HG03558 (cell line): ENCODE measurements at regions not wholly inside any gene's neighbourhood (a gene's known extent, or its start where the extent isn't known, plus 50 kb on each side); places are given as distances from the start of the nearest gene placed in this dataset.

Experiments
- ATAC-seq: cut with Tn5 transposase; IDR thresholded peaks from one replicate; pipeline ENCODE4 v1.9.1; 2021; ENCODE audit warnings: moderate number of reproducible peaks; ENCODE audit not compliant: unreplicated experiment; ENCODE audit errors: extremely low read depth

DNA sequence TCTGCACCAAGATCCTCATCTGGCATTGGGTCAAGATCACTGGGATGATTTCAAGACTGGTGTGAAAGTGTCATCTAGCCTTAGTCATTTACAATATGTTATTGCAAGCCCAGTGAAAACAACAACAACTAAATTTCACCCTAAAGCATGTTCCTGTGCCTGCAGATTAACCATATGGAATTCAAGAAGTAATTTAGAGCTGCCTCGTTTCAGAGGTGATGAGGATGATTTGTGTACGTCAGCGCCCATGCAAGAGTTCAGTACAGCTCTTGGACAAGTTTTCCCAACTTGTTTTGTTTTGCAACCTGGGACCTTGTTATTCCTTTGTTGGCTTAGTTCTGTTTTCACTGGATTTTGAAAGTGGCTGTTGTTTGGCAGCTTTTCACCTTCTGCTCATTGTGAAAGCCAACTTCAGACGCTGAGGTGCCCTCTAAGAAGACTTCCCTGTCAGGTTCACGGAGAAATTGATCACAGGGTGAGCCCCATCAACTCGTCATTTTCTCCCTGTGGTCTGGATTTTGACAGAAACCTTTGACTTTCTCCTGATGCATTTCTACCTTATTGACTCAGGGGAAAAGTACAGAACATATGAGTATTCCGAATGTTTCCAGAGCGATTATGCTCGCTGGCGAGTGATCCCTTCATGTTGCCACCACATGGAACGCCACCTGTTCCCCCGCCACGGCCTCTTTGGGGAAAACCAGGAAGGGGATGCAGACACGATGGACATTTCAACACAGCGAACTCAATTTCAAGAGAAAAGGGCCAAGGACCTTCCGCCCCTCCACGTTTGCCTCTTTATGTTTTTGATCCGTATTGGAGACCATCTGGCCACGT, 85.6 kb downstream of the FOXL1 start:
- ATAC-seq: no peak

DNA sequence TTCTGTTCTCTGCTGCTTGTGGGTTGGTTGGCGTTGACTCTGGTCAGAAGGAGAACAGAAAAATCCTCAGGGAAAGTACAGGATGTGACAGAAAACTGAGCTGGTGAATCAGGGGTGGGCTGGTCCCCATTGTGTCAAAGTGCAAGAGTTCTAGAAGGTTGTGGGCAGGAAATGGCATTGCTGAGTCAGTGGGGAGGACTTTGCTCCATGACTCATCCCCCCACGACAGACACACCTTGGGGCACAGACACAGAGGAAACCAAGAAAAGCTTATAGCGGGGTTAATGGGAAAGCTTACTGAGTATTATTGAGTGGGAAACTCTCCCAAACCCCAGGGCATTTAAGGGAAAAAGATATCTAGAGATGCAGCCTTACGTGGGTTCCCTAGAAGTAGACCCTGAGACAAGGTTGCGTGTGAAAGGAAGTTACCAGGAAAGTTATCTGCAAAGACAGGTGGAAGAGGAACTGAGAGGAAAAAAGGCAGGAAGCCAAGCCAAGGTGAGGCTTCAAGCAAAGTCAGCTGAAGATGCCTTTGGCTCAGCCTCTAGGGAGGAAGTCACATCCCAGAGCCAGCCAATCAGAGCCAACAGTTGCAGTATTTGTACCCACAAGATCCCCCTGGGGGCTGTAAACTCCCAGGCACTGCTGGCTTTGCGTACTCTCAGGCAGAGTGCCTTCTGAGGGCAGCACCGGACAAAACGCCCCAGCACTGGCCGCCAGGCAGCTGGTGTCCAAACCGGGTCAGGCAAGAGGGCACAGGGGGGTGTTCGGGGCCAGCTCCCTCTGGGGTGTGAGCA, 86.4 kb downstream of the FOXL1 start:
- peak; percentile 59 for ATAC-seq

DNA sequence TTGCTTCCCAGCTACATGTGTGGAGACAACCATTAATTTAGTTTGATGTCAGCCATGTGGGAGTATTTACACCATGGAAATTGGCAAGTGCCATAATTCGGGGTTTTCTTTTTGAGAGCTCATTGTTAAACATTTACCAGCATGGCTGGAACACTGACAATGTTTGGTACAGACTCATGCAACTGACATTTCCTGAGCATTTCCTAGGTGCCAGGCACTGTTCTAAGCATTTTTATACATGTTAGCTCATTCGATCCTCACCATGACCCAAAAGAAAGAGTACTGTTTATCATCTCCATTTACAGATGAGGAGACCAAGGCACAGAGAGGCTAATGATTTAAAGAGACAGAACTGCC, 86.9 kb downstream of the FOXL1 start:
- ATAC-seq: no peak

DNA sequence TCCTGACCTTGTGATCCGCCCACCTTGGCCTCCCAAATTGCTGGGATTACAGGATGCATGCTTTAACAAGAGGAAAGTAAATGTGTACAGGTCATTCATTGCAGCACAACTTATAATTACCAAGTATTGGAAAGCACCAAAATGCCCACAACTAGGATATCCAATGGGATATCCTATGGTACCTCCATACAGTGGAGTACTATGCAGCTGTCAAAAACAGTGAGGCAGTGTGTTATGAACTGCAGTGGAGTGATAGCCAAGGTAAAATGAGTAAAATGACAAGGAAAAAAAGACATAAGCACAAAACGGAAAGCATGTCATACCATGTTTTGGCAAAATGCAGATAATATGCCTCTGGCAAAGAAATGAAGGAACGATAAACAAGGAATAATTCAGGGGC, 87.6 kb downstream of the FOXL1 start:
- no peak for ATAC-seq

DNA sequence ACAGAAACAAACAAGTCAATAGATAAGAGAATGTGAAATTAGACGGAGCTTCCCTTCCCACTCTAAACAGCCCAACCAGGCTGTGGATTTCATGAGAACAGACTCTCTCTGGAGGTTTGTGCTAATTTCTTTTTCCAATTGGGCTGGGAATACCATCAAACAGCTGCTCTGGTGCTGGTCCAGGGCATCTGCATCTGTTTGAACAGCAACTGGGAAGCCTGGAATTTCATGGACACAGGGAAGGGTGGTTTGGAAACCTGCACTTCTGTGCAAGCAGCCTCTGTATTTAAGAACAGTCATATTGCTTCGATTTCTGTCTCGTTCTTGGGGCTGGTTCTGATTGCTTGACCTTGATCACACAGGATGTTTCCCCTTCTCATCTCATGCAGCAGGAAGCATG, 88.7 kb downstream of the FOXL1 start:
- ATAC-seq: no peak

DNA sequence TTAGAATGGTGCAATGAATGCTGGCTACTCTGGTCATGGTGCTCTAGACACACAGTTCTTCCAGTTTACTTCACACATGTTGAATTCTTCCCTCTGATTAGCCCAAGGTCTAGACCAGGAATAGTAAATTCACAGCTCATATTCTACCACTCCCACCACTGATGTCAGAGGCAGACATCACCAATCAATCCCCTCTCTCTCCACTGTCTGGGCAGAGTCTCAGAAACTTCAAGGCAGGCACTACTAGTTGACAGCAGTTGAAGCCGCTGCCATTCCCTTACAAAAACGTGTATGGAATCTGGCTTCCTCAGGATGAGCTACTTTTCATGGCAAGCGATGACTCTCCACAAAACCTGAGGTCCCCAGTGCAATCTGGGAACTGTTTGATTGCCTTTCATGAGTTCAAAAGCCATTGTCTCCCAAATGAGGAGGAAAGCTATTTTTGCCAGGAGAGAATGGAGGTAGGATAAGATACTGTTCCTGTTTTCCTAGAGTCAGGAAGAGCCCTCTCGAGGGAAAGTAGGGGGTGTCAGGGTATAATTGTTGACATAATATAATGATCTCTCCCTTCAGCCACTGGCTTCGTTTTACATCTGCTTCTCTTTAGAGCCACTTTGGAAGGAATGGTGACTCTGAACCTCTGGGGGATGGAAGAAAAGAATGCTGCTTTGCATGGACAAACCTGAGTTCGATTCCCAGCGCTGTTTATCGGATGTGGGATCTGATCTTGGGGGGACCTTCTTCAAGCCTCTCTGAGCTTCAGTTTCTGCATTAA, 90.0 kb downstream of the FOXL1 start:
- ATAC-seq: no peak

DNA sequence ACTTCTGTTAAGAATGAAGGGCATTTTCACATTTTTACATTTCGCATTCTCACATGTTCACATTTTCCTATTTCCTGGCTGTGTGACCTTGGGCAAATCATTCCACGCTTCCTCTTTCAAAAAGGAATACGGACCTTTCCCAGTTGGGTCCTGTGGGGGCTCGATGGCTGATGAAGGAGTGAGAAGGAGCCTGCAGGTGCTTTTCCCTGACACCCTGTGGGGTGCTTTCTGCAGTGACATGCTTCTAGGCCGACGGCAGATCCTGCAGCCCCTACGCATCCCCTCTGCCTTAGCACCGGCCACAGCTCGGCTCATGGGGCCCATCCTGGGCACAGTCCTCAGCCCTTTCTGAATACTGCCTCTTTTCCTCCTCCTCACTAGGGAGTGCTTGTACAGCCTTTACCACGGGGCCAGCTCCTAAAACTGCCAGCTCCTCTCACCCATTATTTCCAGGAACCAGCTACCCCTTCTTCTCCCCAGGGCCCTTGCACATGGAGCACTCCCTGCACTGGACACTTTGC, 91.0 kb downstream of the FOXL1 start:
- ATAC-seq: no peak

DNA sequence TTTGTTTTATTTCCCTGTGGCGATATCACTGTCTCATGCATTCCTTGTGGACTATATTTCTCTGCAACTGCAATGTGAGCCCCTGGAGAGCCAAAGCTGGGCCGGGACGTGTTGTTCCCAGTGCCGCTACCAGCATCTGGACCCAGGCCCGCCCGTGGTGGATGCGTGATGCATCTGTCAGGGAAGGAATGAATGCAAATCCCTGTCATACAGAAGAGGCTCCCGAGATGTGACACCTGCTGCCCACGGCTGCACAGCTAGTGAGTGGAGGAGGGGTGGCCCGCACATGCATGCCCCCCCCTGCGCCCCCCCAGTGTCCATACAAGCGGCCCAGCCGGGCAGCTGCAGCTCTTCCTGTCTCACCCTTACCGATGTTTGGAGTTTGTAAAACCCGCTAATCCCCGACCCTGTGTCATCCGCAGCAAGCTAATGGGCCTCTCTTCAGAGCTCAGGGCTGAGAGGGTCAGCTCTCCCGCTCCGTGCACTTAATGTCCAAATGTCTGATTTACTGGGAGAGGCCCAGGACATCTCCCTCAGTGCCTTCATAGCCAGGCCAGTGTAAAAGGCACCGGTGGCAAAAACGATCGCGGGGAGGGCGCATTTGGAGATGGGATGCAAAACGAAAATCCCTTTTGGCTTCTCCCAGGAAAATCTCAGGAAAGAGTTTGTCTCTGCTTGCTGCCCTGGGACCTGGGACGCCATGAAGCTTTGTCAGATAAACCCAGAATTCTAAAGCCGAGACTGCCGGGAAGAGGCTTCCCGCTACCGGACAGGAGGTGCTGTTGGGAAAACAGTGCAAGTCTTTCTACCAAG, 91.8 kb downstream of the FOXL1 start:
- no peak for ATAC-seq

DNA sequence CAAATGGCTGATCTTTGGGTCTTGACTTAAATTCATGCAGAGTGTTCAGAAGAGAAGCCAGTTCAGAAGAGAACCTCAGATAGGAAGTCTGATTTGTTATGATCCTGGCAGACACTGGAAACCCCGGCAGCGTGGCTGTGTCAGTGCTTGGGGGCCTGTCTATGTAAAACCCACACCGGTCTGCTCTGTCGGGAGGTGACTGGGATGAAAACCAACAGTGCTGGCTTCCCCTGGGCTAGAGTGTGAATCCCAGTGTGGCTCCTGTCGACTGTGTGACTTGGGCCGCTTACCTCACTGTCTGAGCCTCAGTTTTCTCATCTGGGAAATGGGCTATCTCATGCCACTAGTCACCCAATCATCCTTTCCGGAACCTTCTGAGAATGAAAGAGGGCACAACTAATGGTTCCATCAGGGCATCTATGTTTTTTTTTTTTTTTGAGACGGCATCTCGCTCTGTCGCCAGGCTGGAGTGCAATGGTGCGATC, 92.4 kb downstream of the FOXL1 start:
- no peak for ATAC-seq

DNA sequence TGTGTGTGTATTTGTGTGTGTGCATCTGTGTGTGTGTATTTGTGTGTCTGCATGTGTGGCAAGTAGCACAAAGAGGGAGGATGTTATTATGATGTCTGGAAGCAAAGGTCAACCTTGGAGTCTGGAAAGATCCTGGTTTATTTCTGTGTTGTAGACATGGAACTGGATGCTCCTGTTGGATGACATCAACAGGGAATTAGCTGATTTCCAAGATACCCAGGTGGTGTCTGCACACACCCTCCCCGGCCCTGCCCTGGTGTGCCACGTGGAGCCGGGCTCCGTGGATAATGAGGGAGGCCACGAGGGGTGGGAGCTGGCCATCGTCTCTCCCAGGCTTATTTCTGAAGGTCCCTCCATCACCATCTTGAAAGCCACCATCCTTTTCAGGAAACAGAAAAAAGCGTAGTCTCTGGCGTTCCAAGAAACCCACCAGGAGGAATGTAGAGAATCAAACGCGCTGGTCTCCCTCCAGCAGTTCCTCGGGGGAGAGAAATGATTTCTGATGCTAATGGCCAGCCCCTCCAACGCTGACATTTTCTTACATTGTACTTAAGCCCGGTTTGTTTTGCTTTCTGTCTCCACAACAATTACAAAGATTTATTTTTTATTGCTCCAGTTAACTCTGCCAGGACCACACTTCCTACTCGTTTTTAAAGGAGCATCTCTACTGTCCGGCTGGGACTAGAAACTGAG, 93.3 kb downstream of the FOXL1 start:
- no peak for ATAC-seq

DNA sequence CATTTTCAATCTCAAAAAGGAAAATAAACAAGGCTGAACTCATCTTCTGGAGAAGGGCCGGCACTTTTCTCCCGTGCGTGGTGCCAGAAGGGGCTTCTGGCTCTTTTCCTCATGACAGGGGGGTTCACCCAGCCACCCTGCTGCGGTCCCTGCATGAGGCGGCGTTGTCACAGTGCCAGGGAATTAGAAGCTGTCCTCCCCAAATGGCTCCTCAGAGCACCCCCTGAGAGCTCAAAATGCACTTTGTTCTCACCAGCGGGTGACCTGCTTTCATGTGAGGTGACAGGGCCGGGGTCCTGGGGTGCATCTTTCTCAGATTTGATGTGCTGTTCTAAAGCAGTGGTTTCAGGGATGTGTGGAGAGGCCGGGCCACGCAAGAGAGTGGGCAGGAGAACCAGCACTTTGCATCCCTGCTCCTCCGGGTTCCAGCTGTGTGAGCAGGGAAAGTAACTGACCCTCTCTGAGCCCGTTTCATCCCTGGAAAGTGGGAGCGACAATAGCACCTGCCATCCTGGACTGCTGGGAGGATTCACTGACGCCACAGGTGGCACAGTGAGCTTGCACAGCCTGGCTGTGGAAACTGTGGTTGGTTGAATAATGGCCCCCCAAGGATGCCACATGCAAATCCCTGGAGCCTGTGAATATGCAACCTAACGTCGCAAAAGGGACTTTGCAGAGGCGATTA, 94.0 kb downstream of the FOXL1 start:
- no peak for ATAC-seq

DNA sequence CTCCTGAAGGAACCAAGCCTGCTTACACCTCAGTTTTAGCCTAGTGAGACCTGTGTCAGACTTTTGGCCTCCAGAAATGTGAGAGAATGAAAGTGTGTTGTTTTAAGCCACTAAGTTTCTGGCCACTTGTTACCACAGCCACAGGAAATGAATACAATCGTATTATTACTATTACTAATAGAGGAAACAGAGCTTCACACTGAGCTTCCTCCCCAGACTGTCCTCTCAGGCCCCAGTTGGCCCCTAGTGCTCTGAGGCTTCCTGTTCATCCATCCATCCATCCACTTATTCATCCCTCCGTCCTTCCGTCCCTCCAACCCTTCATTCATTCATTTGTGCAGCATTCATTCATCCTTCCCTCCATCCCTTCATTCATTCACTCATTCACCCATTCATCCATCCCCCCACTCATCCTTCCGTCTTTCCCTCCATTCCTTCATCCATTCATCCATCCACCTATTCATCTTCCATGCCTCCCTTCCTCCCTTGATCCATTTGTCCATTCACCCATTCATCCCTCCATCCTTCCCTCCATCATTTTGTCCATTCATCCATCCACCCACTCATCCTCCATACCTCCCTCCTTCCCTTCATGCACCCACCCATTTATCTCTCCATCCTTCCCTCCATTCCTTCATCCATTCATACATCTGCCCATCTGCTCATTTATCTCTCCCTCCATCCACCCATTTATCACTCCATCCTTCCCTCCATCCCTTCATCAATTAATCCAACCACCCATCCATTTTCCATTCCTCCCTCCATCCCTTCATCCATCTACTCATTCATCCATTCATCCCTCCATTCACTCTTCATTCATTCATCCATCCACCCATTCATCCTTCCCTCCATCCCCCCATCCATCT, 95.0 kb downstream of the FOXL1 start:
- no peak for ATAC-seq

DNA sequence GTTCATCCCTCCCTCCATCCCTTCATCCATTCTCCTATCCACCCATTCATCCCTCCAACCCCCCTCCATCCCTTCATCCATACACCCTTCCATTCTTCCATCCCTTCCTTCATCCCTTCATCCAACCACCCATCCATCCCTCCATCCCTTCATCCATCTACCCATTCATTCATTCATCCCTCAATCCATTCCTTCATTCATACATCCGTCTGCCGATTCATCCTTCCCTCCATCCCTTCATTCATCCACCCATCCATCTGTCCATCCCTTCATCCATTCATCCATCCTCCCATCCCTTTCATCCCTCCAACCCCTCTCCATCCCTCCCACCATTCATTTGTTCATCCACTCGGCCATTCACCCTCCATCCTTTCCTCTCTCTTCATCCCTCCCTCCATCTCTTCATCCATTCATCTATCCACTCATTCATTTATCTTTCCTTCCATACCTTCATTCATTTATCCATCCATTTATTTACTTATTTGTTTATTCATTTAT, 95.7 kb downstream of the FOXL1 start:
- ATAC-seq: no peak

DNA sequence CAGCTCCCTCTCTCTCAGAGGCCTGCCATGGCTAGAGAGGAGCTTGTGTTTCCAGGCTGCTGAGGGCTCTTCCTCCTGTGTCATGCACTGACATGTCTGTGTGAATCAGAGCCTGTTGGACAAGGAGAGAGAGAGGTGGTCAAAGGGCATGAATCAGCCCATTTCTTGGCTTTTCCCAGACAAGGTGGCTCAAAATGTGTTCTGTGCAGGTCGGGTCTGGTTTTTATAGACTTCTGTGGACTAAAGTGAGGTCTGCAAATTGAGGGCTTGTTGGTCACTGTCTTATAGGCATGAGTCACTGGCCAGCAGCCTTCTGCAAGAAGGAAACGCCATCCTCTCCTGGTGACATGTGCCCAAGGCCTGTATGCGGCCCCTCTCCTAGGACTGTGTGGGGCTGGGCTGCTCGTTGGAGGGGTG, 97.9 kb downstream of the FOXL1 start:
- ATAC-seq: no peak

DNA sequence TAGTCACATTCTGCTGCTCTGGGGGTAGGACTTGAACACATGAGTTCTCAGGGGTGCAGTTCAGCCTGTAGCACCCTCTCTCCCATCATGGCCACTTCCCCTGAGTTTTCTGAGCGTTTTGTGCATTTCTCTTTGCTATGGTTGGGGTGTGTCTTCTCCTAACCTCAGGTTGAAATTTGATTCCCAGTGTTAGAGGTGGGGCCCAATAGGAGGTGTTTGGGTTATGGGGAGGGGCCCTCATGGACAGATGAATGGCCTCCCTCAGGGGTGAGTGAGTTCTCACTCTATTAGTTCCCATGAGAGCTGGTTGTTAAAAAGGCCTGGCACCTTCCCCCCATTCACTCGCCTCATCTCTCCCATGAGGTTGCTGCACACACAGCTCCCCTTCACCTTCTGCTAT, 101.1 kb downstream of the FOXL1 start:
- no peak for ATAC-seq

DNA sequence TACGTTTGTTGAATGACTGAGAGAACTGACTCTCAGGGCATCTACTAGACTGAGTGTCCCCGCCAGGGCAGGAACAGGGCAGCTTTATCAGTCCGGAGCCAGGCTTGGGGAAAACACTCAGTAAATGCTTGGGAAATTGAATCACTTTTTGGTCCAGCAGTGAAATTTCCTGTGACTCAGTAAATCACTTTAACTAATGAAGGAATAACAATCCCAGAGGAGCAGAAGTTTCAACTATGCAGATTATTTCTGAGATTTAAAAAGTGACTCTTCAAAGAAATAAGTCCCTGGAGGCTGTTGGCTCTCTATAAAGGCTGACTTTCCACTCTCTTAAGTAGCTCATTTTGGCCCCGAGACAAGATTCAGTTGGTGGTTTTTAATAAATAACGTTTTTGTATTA, 101.8 kb downstream of the FOXL1 start:
- ATAC-seq: no peak

DNA sequence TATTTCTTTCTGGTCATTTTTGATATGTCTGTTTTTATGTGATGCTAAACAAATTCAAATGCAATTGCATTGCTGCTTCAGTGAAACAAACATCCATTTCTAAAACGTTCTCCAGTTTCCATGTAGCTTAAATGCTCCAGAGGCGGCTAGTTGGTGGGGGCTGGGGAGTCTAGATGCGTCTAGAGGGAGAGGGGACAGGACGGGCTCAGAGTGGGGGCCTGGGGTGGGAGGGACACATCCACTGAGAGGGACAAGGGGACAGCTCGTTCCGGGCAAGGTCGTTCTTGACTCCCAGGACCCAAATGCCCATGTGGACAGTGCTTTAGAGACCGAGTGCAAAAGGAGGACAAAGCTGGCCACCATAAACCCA, 102.3 kb downstream of the FOXL1 start:
- no peak for ATAC-seq
